NCI-H1436 (cell line): ENCODE measurements at regions not wholly inside any gene's neighbourhood (a gene's known extent, or its start where the extent isn't known, plus 50 kb on each side); places are given as distances from the start of the nearest gene placed in this dataset.
"Not testable (repeated sequence)": the region's sequence is repeated elsewhere in the genome, so short reads cannot be mapped to it uniquely, and the experiment has no call there.

ENCODE experiments used
- DNase-seq: peaks from one replicate; lab custom pipeline; 2025; lab: John Stamatoyannopoulos, UW

GRCh38 chr13:67440236-67440975 lies 210.3 kb upstream of the PCDH9 start:
- no peak for DNase-seq

- DNase-seq, result no peak
Observed at GRCh38 chr13:67439365-67439764, 209.2 kb upstream of the PCDH9 start.

- DNase-seq, result no peak
Observed at GRCh38 chr13:67438465-67438864, 208.3 kb upstream of the PCDH9 start.

GRCh38 chr13:67437244-67437643 lies 207.1 kb upstream of the PCDH9 start:
- no peak for DNase-seq

GRCh38 chr13:67421475-67421874 lies 191.3 kb upstream of the PCDH9 start:
- no peak for DNase-seq

GRCh38 chr13:67416047-67416925 lies 186.2 kb upstream of the PCDH9 start:
- no peak for DNase-seq

- DNase-seq, result no peak
Observed at GRCh38 chr13:67410645-67411044, 180.5 kb upstream of the PCDH9 start.

- DNase-seq, result no peak
Observed at GRCh38 chr13:67408798-67409197, 178.7 kb upstream of the PCDH9 start.

- DNase-seq, result no peak
Observed at GRCh38 chr13:67402546-67402945, 172.4 kb upstream of the PCDH9 start.

- no peak for DNase-seq
Observed at GRCh38 chr13:67395577-67395976, 165.4 kb upstream of the PCDH9 start.

GRCh38 chr13:67392014-67392413 lies 161.9 kb upstream of the PCDH9 start:
- DNase-seq, result no peak

- no peak for DNase-seq
Observed at GRCh38 chr13:67390462-67391086, 160.4 kb upstream of the PCDH9 start.

- DNase-seq, result no peak
Observed at GRCh38 chr13:67389171-67389570, 159.0 kb upstream of the PCDH9 start.

GRCh38 chr13:67383109-67383757 lies 153.1 kb upstream of the PCDH9 start:
- not testable (repeated sequence) for DNase-seq

- DNase-seq, result no peak
Observed at GRCh38 chr13:67377919-67378318, 147.8 kb upstream of the PCDH9 start.

GRCh38 chr13:67374391-67374790 lies 144.3 kb upstream of the PCDH9 start:
- no peak for DNase-seq

- no peak for DNase-seq
Observed at GRCh38 chr13:67372868-67373464, 142.8 kb upstream of the PCDH9 start.

- DNase-seq, result no peak
Observed at GRCh38 chr13:67369895-67370660, 139.9 kb upstream of the PCDH9 start.

- no peak for DNase-seq
Observed at GRCh38 chr13:67367399-67367798, 137.3 kb upstream of the PCDH9 start.

GRCh38 chr13:67366533-67366932 lies 136.4 kb upstream of the PCDH9 start:
- DNase-seq, result no peak

GRCh38 chr13:67355812-67356476 lies 125.8 kb upstream of the PCDH9 start:
- DNase-seq, result no peak
